Endodermal cell (in vitro differentiated cells): ENCODE measurements at regions not wholly inside any gene's neighbourhood (a gene's known extent, or its start where the extent isn't known, plus 50 kb on each side); places are given as distances from the start of the nearest gene placed in this dataset.

Source experiments
- DNase-seq: peaks from one replicate; pipeline ENCODE4 v3.0.0-alpha.2; 2017
- H3K27ac ChIP-seq: 2 replicates; pipeline ENCODE4 v1.5.1; 2013; ENCODE audit warnings: mild to moderate bottlenecking, low read depth, low read length, moderate library complexity
- H3K27me3 ChIP-seq: 2 replicates; pipeline ENCODE4 v1.6.1; 2013; ENCODE audit warnings: mild to moderate bottlenecking, low read length, moderate library complexity; ENCODE audit not compliant: insufficient read depth, control insufficient read depth, poor library complexity, severe bottlenecking
- H3K36me3 ChIP-seq: 2 replicates; pipeline ENCODE4 v1.7.0; 2013; ENCODE audit warnings: mild to moderate bottlenecking, low read length, moderate library complexity; ENCODE audit not compliant: control insufficient read depth, insufficient read depth
- H3K4me1 ChIP-seq: one replicate; pipeline ENCODE4 v1.7.0; 2013; ENCODE audit warnings: low read length; ENCODE audit not compliant: control insufficient read depth, insufficient read depth
- H3K4me3 ChIP-seq: 2 replicates; pipeline ENCODE4 v1.5.1; 2013; ENCODE audit warnings: mild to moderate bottlenecking, low read length, moderate library complexity
- H3K9ac ChIP-seq: 2 replicates; pipeline ENCODE4 v1.6.1; 2013; ENCODE audit warnings: mild to moderate bottlenecking, low read length, moderate library complexity; ENCODE audit not compliant: poor library complexity, severe bottlenecking; ENCODE audit errors: extremely low read depth
- H3K9me3 ChIP-seq: 2 replicates; pipeline ENCODE4 v1.6.1; 2013; ENCODE audit warnings: mild to moderate bottlenecking, low read length, moderate library complexity; ENCODE audit not compliant: control insufficient read depth
- H3K27ac Mint-ChIP-seq: 2 replicates; pipeline ENCODE4 v1.8.0; 2020; ENCODE audit warnings: mixed read lengths
- H3K27me3 Mint-ChIP-seq: 2 replicates; pipeline ENCODE4 v1.8.0; 2021; ENCODE audit warnings: mild to moderate bottlenecking, mixed read lengths; ENCODE audit not compliant: insufficient read depth
- H3K36me3 Mint-ChIP-seq: 2 replicates; pipeline ENCODE4 v1.8.0; 2020; ENCODE audit warnings: low read depth, mixed read lengths
- H3K4me1 Mint-ChIP-seq: 2 replicates; pipeline ENCODE4 v1.8.0; 2020; ENCODE audit warnings: mixed read lengths
- H3K4me3 Mint-ChIP-seq: 2 replicates; pipeline ENCODE4 v1.8.0; 2020; ENCODE audit warnings: mild to moderate bottlenecking, moderate library complexity, mixed read lengths
- H3K9me3 Mint-ChIP-seq: 2 replicates; pipeline ENCODE4 v1.8.0; 2020; ENCODE audit warnings: mild to moderate bottlenecking, mixed read lengths
- CTCF ChIP-seq: fragments of 200-600 bp; sonication (generic); conservative IDR thresholded peaks from 2 replicates; pipeline ENCODE4 v1.5.0; 2021; ENCODE audit warnings: antibody characterized with exemption, mild to moderate bottlenecking
- WGBS, 2 experiments: methylation state at CpG; one replicate each; pipeline versions ENCODE4 v1.1.5 to v1.1.7; 2013; ENCODE audit warnings: missing lambda C conversion rate in 2 of 2, mixed read lengths in 1 of 2; ENCODE audit not compliant: insufficient coverage in 1 of 2, insufficient read length in 1 of 2; 5-methylcytosine and 5-hydroxymethylcytosine counted together

- Histone ChIP-seq H3K36me3 (no peaks in the 10 kb centered on the region), H3K27ac (no peak overlapping the region), H3K9me3 (no peaks in the 10 kb centered on the region), H3K4me3 (no peak overlapping the region), H3K9ac (no peak overlapping the region), H3K4me1 (no peaks in the 10 kb centered on the region), H3K27me3 (peaks cover 4% of the 10 kb centered on the region)
- no peaks in the 10 kb centered on the region for H3K36me3 Mint-ChIP-seq
- 73 to 86% methylated on average over 2 to 4 of the region's 4 CpGs for WGBS, 2 experiments
- H3K9me3 Mint-ChIP-seq = no peaks in the 10 kb centered on the region
- no peak overlapping the region for H3K4me3 Mint-ChIP-seq
- H3K27ac Mint-ChIP-seq = no peak overlapping the region
- TF ChIP-seq CTCF = no peak
- peaks cover 19% of the 10 kb centered on the region for H3K27me3 Mint-ChIP-seq
- no peaks in the 10 kb centered on the region for H3K4me1 Mint-ChIP-seq
- no peak for DNase-seq
These were observed 278.8 kb upstream of the C16orf82 start for GRCh38 chr16:26787924-26788323.

GRCh38 chr16:26791169-26791568 is 275.6 kb upstream of the C16orf82 start:
- H3K4me1 ChIP-seq = no peaks in the 10 kb centered on the region
- no peaks in the 10 kb centered on the region for H3K9me3 Mint-ChIP-seq
- TF ChIP-seq CTCF = no peak
- no peak overlapping the region for H3K9ac ChIP-seq
- 87 to 88% methylated on average over 6 of the region's 6 CpGs for whole genome bisulfite sequencing, 2 experiments
- H3K4me1 Mint-ChIP-seq = no peaks in the 10 kb centered on the region
- H3K36me3 ChIP-seq = no peaks in the 10 kb centered on the region
- no peak for DNase-seq
- no peaks in the 10 kb centered on the region for H3K27me3 ChIP-seq
- no peaks in the 10 kb centered on the region for H3K9me3 ChIP-seq
- H3K4me3 ChIP-seq = no peak overlapping the region
- H3K36me3 Mint-ChIP-seq = no peaks in the 10 kb centered on the region
- no peak overlapping the region for H3K27ac Mint-ChIP-seq
- H3K27ac ChIP-seq = no peak overlapping the region
- H3K27me3 Mint-ChIP-seq = peaks cover 22% of the 10 kb centered on the region
- no peak overlapping the region for H3K4me3 Mint-ChIP-seq

- no peaks in the 10 kb centered on the region for H3K9me3 Mint-ChIP-seq
- Histone ChIP-seq H3K27me3 (no peaks in the 10 kb centered on the region), H3K9ac (no peak overlapping the region), H3K4me1 (no peaks in the 10 kb centered on the region), H3K27ac (no peak overlapping the region), H3K9me3 (no peaks in the 10 kb centered on the region), H3K36me3 (no peaks in the 10 kb centered on the region), H3K4me3 (no peak overlapping the region)
- DNase-seq = peak; percentile 69
- no peaks in the 10 kb centered on the region for H3K4me1 Mint-ChIP-seq
- 36 to 60% methylated on average over 1 to 3 of the region's 3 CpGs for WGBS, 2 experiments
- H3K27ac Mint-ChIP-seq = no peak overlapping the region
- H3K4me3 Mint-ChIP-seq = no peak overlapping the region
- H3K36me3 Mint-ChIP-seq = no peaks in the 10 kb centered on the region
- TF ChIP-seq CTCF = peak; percentile 71
- peaks cover 25% of the 10 kb centered on the region for H3K27me3 Mint-ChIP-seq
These were observed 271.5 kb upstream of the C16orf82 start for GRCh38 chr16:26795184-26795583.
